Kidney (tissue), 13 donors: ENCODE measurements at regions not wholly inside any gene's neighbourhood (a gene's known extent, or its start where the extent isn't known, plus 50 kb on each side); places are given as distances from the start of the nearest gene placed in this dataset.
"Not testable (repeated sequence)": the region's sequence is repeated elsewhere in the genome, so short reads cannot be mapped to it uniquely, and the experiment has no call there.

ENCODE experiments used
- DNase-seq, 5 donors: peaks; one replicate each; pipeline ENCODE4 v3.0.0-alpha.2; 2013 to 2020
- FAIRE-seq: peaks from 2 replicates; lab custom pipeline; 2012; peaks lifted over from hg19 to GRCh38; lab: Jason Lieb, UNC
- H3K27ac ChIP-seq, 2 donors: one replicate each; pipeline ENCODE4 v1.7.0; 2013; ENCODE audit warnings: low read depth in 2 of 2, low read length in 2 of 2, inconsistent platforms in 1 of 2
- H3K27me3 ChIP-seq: one replicate; pipeline ENCODE4 v1.7.1; 2013; ENCODE audit warnings: low read length, inconsistent platforms; ENCODE audit not compliant: control insufficient read depth, insufficient read depth
- H3K36me3 ChIP-seq, 3 donors: one replicate each; pipeline versions ENCODE4 v1.7.0 to v1.7.1; 2013; ENCODE audit warnings: low read length in 3 of 3, control low read depth in 1 of 3, inconsistent platforms in 1 of 3; ENCODE audit not compliant: insufficient read depth in 3 of 3, control insufficient read depth in 2 of 3
- H3K4me1 ChIP-seq, 3 donors: one replicate each; pipeline versions ENCODE4 v1.7.0 to v1.7.1; 2013; ENCODE audit warnings: low read length in 3 of 3, inconsistent platforms in 1 of 3, low read depth in 1 of 3; ENCODE audit not compliant: control insufficient read depth in 2 of 3, insufficient read depth in 2 of 3
- H3K4me3 ChIP-seq, 3 donors: one replicate each; pipeline versions ENCODE4 v1.7.0 to v1.8.1; 2013; ENCODE audit warnings: low read length in 3 of 3, control low read depth in 1 of 3, inconsistent platforms in 1 of 3
- H3K9ac ChIP-seq, 3 donors: one replicate each; pipeline versions ENCODE4 v1.7.0 to v1.7.1; 2013; ENCODE audit warnings: low read length in 3 of 3, control low read depth in 1 of 3, inconsistent platforms in 1 of 3
- H3K9me3 ChIP-seq, 3 donors: one replicate each; pipeline versions ENCODE4 v1.7.0 to v1.7.1; 2013; ENCODE audit warnings: low read length in 3 of 3, control low read depth in 1 of 3, inconsistent platforms in 1 of 3; ENCODE audit not compliant: control insufficient read depth in 2 of 3, insufficient read depth in 1 of 3
- intact Hi-C: fragments of 100-400 bp; cut with DNase I; formaldehyde crosslinking; loops from one replicate; pipeline ENCODE4 v1.11.1; 2022
- TF ChIP-seq, protein P1 (sequence below): IDR thresholded peaks from 3 replicates; pipeline ENCODE4 v1.5.1; 2012; ENCODE audit warnings: mild to moderate bottlenecking, moderate library complexity, borderline replicate concordance; ENCODE audit not compliant: insufficient read depth; ENCODE audit errors: extremely low read depth
- donor health status: control.
- donor health status: control.
- donor health status: control.
- donor health status: control.
- donor health status: control.
- donor health status: DM: yes; HTN: yes; CAD: no.
- donor health status: Normal renal cell carcinoma (clear cell type).

DNA sequence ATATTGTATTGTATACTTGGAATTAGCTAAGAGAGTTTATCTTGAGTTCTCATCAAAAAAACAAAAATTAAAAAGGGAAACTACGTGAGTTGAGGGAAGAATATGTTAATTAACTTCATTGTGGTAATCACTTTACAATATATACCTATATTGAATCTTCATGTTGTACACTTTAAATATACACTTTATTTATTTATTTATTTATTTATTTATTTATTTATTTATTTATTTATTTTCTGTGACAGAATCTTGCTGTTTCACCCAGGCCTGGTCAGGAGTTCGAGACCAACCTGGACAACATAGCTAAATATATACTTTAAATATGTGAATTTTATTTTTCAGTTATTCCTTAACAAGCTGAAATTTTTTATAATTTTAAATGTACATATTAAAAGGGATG lies 74.1 kb downstream of the VIP start:
- DNase-seq (no peak), FAIRE-seq (peak; percentile 67)
- Histone ChIP-seq H3K9ac (no peak overlapping the region), H3K9me3 (no peaks in the 10 kb centered on the region), H3K4me3 (no peak overlapping the region), H3K4me1 (no peaks in the 10 kb centered on the region), H3K36me3 (no peaks in the 10 kb centered on the region), H3K27ac (no peak overlapping the region), H3K27me3 (no peaks in the 10 kb centered on the region)
- intact Hi-C loops = no loop called here
- TF ChIP-seq, protein P1, sequence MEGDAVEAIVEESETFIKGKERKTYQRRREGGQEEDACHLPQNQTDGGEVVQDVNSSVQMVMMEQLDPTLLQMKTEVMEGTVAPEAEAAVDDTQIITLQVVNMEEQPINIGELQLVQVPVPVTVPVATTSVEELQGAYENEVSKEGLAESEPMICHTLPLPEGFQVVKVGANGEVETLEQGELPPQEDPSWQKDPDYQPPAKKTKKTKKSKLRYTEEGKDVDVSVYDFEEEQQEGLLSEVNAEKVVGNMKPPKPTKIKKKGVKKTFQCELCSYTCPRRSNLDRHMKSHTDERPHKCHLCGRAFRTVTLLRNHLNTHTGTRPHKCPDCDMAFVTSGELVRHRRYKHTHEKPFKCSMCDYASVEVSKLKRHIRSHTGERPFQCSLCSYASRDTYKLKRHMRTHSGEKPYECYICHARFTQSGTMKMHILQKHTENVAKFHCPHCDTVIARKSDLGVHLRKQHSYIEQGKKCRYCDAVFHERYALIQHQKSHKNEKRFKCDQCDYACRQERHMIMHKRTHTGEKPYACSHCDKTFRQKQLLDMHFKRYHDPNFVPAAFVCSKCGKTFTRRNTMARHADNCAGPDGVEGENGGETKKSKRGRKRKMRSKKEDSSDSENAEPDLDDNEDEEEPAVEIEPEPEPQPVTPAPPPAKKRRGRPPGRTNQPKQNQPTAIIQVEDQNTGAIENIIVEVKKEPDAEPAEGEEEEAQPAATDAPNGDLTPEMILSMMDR = no peak

DNA sequence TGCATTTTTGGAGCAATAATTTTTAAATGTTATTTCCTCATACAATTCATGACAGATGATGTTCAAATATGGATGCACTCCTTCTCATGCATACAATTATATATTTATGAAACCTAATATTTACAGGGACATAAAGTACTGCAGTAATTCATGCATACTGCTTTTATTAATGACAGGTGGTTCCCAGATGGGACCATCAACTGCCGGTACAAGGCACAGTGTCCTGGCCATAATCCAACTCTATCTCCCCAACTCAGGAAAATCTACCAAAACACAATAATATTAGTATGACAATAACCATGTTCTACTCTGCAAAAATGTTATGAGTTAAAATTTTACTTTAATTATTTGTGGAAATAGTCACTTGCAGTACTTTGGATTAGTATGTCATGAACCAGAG lies 77.8 kb downstream of the VIP start:
- DNase-seq (no peak), FAIRE-seq (no peak)
- no peaks in the 10 kb centered on the region for H3K27me3 ChIP-seq
- no peaks in the 10 kb centered on the region for H3K36me3 ChIP-seq
- TF ChIP-seq, protein P1 = no peak
- H3K27ac ChIP-seq = no peak overlapping the region
- H3K9me3 ChIP-seq = no peaks in the 10 kb centered on the region
- H3K4me1 ChIP-seq = no peaks in the 10 kb centered on the region
- no peak overlapping the region for H3K4me3 ChIP-seq
- intact Hi-C loops = no loop called here
- H3K9ac ChIP-seq = no peak overlapping the region

DNA sequence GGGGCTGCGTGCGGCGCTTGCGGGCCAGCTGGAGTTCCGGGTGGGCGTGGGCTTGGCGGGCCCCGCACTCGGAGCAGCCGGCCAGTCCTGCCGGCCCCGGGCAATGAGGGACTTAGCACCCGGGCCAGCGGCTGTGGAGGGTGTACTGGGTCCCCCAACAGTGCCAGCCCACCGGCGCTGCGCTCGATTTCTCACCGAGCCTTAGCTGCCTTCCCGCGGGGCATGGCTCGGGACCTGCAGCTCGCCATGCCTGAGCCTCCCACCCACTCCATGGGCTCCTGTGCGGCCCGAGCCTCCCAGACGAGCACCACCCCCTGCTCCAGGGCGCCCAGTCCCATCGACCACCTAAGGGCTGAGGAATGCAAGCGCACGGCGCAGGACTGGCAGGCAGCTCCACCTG lies 83.8 kb downstream of the VIP start:
- H3K9ac ChIP-seq, FAIRE-seq, H3K4me1 ChIP-seq, H3K27ac ChIP-seq, intact Hi-C loops, H3K27me3 ChIP-seq, DNase-seq, H3K9me3 ChIP-seq, H3K36me3 ChIP-seq, H3K4me3 ChIP-seq: not testable (repeated sequence)

DNA sequence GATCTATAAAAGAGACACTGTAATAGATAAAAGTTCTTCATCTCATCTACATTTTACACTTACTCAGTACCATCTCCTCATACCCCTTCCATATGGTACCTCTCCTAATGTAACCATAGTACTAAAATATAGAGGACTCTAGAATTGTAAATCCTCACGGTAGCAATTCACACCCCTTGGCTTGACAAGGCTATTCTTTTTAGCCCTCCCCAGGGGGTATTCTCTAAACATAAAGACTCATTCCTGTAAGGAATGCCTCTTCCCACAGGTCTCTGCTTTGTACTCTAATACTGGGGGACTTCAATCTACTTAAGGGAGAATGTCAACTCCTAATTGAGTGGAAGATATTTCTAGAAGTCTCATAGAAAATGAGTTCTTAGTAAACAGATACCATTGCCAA lies 85.9 kb downstream of the VIP start:
- DNase-seq (no peak), FAIRE-seq (no peak)
- Histone ChIP-seq H3K9me3 (no peaks in the 10 kb centered on the region), H3K9ac (no peak overlapping the region), H3K36me3 (no peaks in the 10 kb centered on the region), H3K27ac (no peak overlapping the region), H3K4me1 (no peaks in the 10 kb centered on the region), H3K27me3 (no peaks in the 10 kb centered on the region), H3K4me3 (no peak overlapping the region)
- TF ChIP-seq, protein P1 = no peak
- intact Hi-C loops = no loop called here
